Renal pelvis (tissue), 1 donor: ENCODE measurements at regions not wholly inside any gene's neighbourhood (a gene's known extent, or its start where the extent isn't known, plus 50 kb on each side); places are given as distances from the start of the nearest gene placed in this dataset.
"Not testable (repeated sequence)": the region's sequence is repeated elsewhere in the genome, so short reads cannot be mapped to it uniquely, and the experiment has no call there.

Experiments
- DNase-seq: peaks from one replicate; pipeline ENCODE4 v3.0.0-alpha.2; 2013

DNA sequence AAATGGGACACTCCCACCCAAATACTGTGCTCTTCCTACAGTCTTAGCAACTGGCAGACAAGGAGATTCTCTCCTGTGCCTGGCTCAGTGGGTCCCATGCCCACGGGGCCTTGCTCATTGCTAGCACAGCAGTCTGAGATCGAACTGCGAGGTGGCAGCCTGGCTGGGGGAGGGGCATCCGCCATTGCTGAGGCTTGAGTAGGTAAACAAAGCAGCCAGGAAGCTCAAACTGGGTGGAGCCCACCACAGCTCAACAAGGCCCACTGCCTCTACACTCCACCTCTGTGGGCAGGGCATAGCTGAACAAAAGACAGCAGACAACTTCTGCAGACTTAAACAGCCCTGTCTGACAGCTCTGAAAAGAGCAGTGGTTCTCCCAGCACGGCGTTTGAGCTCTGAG lies 174.8 kb downstream of the COL12A1 start:
- not testable (repeated sequence) for DNase-seq

DNA sequence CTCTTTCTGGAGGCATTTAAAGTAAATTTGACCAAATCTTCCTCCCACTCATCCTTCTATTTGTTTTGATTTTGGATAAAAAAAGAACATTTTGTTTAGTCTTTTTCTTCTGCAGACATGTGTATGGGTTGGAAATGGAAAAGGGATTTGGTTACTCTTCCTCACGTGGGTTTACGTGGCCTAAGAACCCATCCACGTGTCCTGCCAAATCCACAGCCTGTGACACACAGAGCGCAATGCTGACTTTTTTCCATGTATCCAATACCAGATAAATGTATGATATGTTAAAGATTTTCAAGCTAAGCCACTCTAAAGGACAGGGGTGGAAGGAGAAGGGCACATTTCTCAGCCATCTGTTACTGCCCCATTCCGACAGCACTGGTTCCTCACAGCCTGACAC lies 176.5 kb downstream of the COL12A1 start:
- DNase-seq = no peak

DNA sequence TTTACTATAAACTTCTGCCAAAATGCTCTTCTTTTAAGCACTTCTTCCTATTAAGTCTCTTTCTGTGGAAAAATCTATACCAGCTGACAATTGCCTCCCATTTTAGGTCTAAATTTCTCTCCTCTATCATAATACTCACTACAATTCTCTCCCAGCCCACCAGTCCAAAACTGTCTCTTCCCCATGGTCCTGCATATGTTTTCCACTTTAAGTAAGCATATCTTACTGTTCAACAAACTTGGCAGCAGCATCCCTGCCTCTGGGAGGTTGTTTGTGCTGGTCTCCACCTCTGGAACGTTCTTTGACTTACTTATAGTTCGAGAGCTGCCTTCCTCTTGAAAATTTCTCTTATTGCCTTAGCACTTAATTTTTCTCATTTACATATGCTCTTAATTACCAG lies 180.5 kb downstream of the COL12A1 start:
- no peak for DNase-seq

- peak; percentile 9 for DNase-seq
These were observed 181.0 kb downstream of the COL12A1 start for GRCh38 chr6:75024828-75025227.

- DNase-seq = no peak
These were observed 182.2 kb downstream of the COL12A1 start for GRCh38 chr6:75023634-75024033.

- DNase-seq = no peak
These were observed 184.9 kb downstream of the COL12A1 start for GRCh38 chr6:75020971-75021370.

DNA sequence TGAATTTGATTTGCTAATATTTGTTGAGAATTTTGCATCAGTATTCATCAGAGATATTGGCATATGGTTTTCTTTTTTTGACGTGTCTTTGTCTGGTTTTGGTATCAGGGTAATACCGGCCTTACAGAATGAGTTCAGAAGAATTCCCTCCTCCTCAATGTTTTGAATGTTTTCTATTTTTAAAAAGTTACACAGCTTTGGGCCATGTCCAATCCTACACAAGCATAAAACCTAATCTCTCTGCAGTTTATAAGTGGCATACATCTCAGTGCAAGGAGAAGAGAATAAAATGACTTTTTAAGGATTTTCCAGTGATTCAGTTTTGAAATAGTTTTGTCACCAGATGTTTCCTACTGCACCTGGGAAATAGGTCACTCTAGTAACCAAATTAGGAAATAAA lies 185.5 kb downstream of the COL12A1 start:
- DNase-seq = no peak

- no peak for DNase-seq
These were observed 193.8 kb downstream of the COL12A1 start for GRCh38 chr6:75012018-75012417.

DNA sequence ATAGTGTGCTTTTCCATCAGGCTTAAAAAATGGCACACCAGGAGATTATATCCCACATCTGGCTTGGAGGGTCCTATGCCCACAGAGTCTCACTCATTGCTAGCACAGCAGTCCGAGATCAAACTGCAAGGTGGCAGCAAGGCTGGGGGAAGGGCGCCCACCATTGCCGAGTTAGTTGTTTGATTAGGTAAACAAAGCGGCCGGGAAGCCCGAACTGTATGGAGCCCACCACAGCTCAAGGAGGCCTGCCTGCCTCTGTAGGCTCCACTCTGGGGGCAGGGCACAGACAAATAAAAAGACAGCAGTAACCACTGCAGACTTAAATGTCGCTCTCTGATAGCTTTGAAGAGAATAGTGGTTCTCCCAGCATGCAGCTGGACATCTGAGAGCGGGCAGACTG lies 201.9 kb downstream of the COL12A1 start:
- DNase-seq = not testable (repeated sequence)

DNA sequence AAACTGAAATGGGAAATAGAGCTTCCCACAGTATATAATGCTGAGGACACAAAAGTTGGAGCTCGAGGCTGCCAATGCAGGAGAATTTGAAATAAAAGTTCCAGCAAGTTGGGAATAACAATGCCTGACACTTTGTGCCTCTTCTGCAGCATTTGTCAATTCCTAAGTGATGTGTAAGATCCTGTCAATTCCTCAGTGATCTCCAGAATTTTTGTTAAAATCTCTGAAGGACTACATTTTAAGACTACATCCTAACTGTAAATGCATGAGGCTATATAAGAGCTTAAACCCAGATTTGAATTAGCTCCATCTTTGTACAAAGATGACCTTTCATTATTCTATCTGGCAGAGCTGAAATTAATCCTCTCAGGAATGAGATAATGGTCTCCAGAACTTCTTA lies 208.2 kb downstream of the COL12A1 start:
- DNase-seq = no peak

GRCh38 chr6:74993136-74993535 lies 212.7 kb downstream of the COL12A1 start:
- no peak for DNase-seq

- DNase-seq = no peak
These were observed 214.1 kb downstream of the COL12A1 start for GRCh38 chr6:74991573-74992332.

DNA sequence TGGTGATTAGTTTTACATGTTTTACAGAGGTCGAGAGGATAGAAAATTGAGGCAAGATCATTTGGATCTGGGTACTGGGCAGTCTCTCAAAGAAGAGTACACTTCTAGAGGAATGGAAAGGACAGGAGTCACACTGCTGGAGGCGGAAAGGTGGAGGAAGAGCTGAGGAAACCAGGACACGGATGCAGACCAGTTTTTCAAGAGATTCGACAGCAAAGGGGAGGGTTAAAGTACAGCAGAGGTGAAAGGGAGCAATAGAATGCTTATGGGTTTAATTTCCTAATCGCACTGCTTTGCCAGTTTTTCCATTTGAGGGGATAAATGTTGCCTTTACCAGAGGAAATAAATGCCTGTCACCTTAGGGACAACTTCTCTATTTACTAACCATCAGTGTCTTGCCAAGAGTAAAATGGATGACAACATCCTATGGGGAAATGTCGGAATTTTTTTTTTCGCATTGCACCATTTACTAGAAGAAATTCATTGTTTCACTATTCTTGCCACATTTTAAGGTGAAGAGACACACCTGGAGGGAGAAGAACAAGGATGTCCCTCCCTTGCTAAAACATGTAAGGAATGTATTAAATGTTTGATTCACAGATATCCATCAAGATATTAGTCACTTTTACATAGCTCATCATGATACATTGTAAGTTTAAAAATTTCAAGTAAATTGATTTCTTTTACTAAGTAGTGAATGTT lies 226.6 kb downstream of the COL12A1 start:
- DNase-seq = no peak

DNA sequence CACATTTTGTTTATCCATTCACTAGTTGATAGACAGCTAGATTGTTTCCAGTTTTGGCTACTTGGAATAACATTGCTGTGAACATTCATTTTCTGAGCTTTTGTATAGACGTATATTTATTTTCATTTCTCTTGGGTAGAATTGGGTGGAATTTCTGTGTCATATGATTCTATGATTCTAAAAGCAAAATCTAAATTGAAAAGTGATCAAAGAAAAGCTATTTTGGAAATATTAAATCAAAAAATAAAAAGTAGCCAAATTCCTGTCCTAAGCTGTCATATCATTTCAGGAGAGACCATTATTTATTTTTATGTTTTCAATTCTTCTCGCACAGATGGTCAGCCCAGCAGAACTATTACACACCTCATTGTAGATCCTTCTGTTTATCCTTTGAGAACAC lies 229.2 kb downstream of the COL12A1 start:
- DNase-seq = no peak

DNA sequence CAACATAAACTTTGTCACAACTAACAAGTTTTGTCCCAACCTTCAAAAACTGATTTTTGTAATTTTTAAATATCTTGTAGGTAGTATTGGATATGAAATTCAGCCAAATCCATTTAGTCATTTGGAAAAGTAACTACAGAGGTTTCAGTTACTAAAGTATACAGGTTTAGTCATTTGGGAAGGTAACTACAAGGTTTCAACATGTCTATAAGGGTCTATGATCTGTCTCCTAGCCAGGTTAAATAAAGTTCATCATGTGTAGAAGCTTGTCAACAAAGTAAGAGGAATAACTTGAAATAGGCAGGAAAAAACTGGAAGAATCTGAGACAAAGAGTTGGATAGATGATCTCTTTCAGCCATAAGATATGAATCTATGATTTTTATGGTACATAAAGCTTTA lies 229.8 kb downstream of the COL12A1 start:
- DNase-seq = no peak

DNA sequence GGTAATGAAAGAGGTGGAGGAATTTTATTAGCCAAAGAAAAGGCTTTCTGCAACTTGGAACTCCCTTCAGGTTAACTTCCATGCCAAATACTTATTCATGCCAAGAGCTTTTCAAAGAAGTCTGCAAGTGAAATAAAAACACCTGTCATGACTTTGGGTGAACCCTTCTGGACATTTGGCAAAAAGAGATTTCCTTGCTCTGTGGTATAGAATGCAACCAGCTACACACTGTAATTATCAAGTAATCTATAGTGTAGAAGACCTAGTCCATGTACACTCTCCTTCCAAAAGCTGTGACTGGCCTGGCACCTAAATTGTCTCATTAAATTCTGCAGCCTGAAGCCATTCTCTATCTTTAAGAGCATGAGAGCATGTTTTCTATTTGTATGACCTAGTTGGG lies 232.3 kb downstream of the COL12A1 start:
- no peak for DNase-seq

DNA sequence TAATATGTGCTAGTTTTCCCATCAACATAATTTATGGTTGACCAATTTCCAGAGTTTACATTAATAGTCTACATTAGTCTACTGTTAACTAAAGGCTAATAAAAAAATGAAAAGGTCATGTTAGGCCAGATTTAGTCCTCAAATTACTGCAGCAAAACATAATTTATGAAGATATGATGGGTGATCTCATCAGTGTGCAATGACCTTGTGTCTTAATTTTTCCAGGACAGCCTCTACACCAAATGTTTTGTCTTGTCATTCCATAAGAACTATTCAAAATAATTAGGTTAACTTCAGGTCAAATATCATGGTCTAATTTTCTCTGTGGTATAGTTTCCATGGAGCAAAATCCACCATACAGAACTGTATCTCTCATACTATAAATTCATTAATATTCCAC lies 234.2 kb downstream of the COL12A1 start:
- no peak for DNase-seq

DNA sequence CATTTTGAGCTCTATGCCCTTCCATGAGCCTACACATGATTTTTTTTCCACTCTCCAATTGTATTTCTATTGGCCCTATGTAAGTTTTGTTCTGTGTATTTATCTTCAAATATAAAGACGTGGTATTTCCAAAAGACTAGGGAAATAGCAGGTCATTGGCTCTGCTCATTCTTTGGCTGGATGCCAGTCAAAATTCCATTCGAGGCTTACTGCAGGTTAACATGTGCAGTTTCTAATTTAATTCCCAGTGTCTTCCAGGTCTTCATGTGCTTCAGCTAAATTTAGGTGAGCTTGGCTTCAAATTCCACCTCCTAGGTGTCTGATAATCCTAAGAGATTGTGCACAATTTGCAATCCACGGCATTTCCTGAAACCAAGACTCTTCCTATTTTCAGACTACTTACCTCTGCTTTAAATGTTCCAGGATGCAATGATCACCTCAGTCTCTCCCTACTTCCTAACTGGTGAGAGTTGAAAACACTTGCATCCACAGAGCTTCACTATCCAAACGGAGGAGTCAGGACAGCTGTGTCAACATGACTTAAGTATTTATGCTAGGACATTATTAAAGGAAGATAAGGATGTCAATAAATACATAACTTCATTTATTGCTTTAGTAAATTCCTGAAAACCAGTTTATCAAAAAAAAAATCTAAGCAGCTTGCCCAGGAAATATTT lies 236.1 kb downstream of the COL12A1 start:
- DNase-seq = no peak

DNA sequence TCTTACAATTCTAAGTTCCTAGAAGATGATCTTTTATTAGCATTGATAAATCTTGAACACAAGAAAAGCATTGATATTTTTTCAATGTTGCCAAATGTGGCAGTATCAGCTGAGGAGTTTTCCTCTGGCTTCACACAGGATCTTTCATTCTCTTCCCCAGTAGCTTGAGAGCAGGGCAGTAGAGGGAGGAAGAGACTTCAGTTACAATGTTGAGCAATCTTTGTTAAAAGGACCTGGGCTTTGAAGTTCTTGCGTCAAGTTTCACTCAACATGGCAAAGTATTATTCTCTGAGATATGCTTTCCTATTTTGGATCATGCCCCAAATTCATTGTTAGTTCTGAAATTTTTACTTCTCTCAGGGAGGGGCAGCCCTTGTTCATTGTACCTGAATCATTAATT lies 238.0 kb downstream of the COL12A1 start:
- no peak for DNase-seq

DNA sequence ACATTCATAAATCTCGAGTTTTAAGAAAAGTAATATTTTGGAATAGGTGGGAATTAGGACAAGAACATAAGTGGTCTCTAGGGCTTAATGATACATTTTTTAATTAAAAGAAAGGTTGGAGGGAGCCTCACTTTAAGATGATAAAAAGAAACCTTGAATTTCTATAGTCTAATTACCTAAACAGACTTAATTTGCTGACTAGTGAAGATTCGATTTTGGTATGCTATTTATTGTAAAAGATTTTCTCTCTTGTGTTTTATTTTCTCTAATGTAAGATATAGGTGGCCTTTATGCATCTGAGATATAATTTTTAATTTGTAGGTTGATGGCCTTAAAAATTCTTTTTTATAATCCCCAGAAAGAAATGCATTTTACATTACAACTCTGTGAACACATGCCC lies 239.1 kb downstream of the COL12A1 start:
- DNase-seq = no peak

GRCh38 chr6:74964871-74965441 lies 240.9 kb downstream of the COL12A1 start:
- DNase-seq = no peak

GRCh38 chr6:74956559-74957428 lies 249.1 kb downstream of the COL12A1 start:
- no peak for DNase-seq
